Stimulated activated CD4-positive, alpha-beta T cell treated with anti-CD3 and anti-CD28 coated beads, TNF-alpha, amount 100 ng/mL, for 24 hours (primary cell): ENCODE measurements at regions not wholly inside any gene's neighbourhood (a gene's known extent, or its start where the extent isn't known, plus 50 kb on each side); places are given as distances from the start of the nearest gene placed in this dataset.

Experiments used
- DNase-seq, 3 experiments: peaks; one replicate each; pipeline ENCODE4 v3.0.0-alpha.2; 2020; ENCODE audit warnings: low read depth in 3 of 3

DNA sequence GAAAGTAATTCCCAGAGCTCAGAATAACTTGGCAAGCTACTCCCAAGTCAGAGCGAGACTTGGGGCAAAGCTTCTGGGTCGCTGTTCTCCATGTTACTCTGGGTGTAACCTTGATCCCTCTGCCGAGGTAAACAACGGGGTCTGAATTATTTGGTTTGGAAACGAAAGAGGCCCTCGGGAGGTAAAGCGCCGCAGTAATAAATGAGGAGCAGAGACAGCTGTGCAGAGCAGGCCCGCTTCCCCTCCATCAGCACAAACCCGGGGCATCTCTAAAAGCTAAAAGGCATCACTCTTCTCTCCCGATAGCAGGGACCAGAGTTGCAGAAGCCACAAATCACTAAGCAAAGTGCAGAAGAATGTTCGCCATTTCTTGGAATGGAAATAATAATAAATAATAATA is 561.5 kb downstream of the BCOR start:
- DNase-seq = no peak

DNA sequence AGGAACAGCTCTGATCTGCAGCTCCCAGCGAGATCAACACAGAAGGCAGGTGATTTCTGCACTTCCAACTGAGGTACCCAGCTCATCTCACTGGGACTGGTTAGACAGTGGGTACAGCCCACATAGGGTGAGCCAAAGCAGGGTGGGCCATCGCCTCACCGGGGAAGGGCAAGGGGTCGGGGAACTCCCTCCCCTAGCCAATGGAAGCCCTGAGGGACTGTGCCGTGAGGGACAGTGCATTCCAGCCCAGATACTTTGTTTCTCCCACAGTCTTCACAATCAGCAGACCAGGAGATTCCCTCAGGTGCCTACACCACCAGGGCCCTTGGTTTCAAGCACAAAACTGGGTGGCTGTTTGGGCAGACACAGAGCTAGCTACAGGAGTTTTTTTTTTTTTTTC is 555.9 kb downstream of the BCOR start:
- DNase-seq = no peak

DNA sequence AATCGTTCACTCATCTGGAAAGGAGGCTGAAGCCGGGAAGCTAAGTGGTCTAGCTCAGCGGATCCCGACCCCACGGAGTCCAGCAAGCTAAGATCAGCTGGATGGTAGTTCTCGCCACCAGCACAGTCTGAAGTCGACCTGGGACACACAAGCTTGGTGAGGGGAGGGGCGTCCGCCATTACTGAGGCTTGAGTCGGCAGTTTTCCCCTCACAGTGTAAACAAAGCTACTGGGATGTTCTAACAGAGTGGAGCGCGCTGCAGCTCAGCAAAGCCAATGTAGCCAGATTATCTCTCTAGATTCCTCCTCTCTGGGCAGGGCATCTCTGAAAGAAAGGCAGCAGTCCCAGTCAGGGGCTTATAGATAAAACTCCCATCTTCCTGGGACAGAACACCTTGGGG is 555.4 kb downstream of the BCOR start:
- DNase-seq = no peak

DNA sequence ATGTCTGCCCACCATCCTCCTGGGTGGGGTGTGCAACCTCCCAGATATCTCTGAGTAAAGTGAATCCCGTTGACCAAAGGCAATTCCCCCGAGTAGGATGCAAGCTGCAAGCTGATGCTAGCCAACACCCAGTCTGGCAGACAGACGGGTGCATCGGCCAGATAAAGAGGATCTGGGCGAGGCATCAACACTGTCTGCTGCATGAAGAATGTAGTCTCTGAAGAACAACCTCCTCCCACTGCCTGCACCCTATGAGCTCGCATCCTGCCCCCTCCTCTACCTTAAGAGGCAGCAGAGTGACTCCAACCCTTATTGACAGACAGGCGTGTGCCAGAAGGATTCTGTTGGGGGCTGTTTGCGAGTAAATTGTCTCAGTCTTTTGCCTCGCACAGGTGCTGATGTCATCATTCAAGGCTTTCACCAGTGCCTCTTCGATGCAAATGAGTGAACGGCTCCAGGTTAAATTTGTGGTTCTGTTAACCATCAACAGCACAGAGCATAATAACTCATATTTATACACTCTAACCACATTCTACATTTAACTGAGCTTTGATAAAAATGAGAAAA is 546.9 kb downstream of the BCOR start:
- DNase-seq = no peak

DNA sequence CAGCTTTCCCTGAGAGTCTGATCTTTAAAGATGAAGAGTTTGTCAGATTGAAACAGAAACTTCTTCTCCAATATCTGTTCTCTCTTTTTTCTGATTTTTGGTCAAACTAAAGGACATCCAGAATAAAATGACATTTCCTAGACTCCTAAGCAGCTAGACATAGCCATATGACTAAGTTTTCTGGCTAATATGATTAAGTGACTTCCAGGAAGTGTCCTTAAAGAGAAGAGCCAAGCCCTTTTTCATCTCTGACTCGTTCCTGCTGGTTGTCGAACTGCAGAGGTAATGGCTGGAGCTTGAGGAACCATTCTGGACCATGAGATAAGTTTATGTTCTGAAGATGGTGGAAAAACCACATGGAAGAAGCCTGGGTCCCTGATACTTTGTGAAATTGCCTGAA is 546.0 kb downstream of the BCOR start:
- DNase-seq = no peak

DNA sequence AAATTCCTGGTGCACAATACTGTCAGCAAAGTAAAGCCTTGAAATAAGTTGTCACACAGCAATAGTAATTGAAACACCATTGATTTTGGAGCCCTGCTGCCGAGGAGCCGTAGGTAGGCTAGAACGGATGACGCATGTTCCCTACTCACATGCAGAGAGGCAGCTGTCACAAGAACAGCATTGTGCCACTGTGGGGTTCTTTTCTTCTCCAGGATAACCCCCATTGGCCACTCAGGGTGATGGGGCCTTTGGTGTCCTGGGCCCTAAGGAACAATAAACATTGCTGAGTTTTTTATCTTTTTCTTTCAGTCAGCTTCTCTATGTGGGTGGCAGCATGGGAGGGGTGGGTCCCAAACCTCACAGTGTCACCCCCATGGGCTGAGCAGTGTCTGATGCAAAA is 542.3 kb downstream of the BCOR start:
- no peak for DNase-seq

DNA sequence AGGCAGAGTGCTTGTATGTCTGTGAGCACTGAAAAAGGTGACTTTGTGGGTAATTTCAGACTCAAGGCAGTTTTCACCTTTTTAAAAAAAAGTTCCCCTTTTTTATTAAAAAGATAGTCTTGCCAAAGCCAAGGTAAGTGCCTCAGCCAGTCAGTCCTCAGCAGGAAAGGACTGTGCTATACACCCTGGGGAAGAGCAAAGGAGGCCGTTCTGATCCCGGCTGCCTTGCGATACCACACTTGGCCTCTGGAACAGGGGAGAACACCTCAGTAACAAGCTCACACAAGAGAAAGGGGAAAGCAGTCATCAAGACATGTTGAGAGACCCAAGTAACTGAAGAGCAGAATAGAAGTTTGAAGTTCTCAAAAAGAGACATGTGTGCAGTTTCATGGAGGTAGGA is 541.7 kb downstream of the BCOR start:
- DNase-seq = no peak

DNA sequence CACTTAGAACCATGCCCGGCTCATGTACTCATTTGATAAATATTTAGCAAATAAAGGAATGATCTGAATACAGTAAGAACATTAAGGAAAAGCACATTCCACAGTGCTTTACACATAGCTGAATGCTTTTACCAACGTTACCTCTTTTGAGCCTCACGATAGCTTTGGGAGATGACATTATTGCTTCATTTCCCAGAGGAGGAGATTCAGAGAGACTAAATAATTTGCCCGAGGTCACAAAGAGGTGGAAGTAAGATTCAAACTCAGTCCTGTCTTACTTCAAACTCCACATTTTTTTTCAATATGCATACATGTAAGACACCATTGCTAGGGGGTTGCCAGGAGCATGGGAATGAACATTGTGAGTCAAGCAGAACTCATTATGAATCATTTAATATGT is 538.5 kb downstream of the BCOR start:
- DNase-seq = no peak

DNA sequence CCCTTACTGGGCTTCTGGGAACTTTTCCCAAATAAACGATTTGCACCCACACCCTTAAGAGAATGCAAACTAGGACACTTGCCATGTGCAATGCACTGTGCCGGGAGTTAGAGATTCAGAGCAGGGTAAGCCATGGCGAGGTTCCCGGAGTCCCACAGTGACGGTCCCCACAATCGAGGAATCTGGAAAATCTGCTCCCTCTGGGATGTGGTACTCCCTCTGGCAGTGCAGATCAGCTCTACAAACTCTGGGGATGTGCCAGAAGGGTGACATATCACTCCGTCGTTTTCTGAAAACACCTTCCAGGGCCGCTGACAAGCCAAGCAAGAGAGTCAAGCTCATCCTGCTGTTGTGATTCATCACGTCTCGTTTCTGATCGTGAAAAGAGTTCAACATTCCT is 537.5 kb downstream of the BCOR start:
- no peak for DNase-seq

DNA sequence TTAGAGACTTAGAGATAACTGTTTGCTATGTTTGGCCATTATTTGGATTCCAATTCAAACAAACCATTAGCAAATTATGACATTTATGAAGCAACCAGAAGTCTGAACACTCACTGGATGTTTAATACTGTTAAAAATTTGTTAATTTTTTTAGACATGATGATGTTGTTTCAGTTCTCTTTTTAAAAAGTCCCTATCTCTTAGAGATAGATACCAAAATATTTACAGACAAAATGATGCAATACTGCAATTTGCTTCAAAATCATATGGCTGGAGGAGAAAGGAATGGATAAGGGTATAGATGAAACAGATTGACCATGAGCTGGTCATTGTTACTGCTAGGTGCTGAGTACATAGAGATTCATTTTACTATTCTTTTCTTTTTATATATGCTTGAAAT is 534.6 kb downstream of the BCOR start:
- DNase-seq = no peak

DNA sequence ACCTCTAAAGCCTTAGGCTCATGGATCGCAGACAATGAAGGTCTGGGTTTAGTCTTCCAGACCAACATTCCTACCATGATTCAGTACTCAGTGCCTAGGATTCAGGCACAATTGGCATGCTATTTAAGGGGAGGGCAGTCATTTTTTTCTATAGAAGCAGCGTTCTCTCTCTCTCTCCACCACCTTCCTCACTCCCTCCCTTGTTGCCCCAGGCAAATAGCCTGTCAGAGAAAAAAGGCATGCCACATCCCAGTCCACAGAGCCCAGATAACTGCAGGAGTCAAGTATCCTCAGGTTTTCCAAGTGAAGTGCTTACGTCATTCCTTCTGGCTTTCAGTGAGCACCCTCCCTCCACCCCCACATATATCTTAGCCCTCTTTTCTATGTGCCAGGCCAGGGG is 533.0 kb downstream of the BCOR start:
- DNase-seq = no peak

DNA sequence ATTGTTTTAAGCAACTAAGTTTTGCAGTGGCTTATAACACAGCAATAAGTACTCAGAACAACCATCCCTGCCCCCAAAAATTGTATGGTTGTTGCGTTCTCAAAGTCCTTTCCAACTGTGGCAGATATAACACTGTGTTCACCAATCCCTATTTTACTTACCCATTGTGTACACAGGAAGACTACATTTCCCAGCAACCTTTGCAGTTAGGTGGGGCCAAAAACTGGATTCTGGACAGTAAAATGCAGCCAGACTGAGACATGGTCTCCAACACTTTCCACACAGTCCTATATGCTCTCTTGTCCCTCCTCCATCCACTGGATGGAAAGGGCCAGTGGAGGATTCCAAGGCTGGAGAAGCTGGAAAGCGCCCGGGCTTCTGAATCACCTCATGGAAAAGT is 523.6 kb downstream of the BCOR start:
- DNase-seq = no peak

DNA sequence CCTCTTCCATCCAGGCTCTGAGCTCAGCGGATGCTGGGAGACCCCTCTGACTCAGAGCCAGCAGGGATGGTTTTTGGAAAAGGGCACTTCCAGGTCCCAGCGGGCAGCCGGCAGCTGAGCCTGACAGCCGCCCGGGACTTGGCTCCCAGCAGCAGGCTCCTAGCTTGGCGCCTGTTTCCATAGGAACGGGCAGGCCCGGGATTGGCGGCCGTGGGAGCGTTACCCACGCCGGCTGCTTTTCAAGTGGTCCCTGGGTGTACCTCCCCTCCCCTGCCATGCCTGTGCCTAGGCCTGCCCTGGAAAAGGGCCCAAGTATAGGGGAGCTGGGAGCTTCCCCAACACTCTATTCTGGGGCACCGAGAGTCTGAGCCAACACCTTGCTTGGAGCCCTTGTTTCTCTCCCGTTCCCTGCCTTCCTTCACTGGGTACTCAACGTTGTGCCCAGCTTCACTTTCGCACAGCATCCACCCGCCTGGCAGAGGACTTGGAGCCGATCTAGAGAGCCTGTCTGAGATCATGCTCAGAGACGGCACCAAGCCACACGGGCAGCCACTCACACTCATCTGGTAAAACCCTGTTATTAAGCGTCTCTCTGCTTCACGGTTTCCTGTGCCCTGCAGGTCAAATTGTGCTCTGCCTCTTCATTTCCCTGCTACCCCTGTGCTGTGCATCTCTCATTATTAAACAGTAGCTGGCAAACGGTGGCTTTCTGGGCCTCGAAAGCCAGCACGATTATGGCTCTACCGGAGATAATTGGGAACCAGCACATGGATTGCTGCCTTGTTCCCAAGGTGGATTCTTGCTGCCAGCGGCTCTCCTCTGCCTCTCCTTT is 521.5 kb downstream of the BCOR start:
- no peak for DNase-seq

DNA sequence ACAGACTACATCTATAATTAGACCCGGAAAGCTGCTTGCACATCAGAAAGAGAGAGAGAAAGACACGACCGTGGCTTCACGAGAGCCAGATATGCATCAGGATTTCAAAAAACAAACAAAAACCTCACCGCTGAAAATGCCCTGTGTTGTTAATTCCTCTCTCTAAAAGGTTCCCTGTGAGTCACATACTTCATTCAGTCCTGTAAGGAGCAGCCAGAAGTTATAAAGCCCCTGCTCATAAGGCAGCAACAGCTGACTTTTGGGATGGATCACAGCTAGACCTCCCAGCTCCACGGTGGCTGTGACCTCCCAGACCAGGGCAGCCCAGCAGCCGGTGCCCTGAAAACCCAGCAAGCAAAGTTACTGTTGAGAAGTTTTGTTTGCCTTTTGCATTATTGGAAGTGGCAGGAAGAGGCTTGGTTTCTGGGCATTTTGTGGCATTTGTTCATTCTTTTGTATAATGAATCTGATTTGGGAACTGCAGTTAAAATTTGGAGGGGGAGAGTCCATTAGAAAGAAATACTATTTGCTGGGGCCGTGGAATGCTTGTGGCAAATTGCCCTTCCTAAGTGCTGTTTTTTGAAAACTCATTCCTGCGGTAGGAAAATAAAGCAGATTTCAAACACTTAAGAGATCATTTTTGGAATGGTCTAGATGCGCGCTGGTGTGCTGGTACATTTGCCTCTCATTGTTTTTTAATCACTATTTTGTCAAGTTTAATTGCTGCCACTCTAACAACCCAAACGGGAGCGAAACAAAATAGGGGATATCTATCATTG is 520.4 kb downstream of the BCOR start:
- DNase-seq = no peak

DNA sequence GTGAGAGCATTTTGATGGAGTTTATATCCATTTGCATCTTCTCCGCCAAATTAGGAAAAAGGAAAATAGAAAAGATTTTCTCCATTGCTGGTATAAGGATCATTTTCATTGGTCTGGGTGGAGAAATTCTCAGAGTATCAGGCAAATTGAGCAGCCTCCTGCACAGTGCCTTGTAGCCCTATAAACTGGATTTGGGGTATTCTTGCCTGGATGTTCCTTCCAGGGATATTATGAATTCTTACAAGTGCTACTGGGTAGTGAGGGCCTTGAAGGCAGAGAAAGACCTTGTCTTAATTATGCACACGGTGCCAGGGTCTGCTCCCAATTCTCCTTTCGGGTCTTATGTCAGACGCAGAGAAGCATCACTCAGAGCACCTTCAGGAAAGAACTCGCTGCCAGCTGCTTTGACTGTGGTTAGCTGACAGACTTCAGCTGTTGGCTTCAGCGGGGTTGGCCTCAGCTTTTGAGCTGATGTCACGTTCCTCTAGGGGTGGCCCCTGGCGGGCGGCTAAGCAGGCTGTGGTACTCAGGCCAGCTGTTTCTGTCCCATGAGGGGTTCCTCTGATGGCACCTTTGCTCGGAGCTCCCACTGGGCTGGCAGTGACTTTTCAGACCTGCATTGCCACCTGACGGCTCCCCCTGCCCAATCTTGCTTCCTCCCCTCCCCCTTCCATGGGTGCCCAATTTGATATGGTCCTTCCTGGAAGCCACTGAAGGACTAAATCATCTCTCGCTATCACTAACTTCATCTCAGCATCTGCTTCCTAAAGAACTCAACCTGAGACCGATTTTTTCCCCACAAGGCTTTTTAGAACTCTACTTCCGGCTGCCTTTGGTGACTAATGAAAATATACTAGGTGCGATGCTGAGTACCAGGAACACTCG is 519.5 kb downstream of the BCOR start:
- DNase-seq = peak; percentile 31 to 62 (median 31)

DNA sequence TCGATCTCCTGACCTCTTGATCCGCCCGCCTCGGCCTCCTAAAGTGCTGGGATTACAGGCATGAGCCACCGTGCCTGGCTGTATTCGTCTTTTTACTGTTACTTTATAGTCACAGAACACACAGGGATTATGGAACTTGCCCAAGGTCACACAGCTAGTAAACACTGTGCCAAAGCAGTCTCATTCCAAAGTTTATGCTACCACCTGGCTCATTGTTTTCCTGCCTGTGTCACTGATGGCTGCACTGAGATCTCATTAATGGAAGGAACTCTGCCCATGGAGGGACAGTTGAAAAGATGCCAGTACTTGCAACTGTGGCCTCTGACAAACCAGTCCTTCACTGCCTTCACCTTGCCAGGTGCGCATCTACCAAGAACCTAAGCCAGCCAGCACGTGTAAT is 517.7 kb downstream of the BCOR start:
- no peak for DNase-seq

DNA sequence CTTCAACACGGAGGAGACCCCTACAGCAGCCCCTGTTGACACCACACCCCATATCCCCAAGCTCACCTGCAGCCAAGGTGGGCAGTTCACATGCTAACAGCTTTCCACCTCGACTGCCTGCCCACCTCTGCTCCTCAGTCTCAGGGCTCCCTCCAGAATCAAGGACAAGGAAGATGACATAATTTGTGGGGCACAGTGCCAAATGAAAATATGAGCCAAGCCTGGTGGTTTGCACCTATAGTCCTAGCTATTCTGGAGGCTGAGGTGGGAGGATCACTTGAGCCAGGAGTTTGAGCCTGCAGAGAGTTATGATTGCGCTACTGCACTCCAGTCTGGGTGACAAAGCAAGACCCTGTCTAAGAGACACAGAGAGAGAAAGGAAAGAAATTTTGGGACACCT is 516.3 kb downstream of the BCOR start:
- DNase-seq = no peak

DNA sequence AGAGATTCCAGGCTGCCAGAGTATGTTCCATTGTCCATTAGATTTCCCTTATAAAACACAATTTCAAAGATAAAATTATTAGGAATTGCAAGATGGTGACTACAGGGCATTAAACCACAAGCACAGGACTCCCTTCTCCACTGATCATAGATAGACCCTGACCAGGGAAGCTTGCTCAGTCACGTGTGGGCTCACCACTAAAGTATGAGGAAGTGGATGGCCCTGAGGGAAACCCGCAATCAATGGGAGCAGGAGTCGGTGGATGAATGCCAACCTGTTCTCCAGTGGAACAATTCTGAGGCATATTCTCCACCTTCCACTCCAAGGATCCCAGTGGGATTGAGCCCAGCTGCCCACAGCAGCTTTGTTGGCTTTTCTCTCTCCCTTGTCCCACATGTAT is 515.7 kb downstream of the BCOR start:
- no peak for DNase-seq

DNA sequence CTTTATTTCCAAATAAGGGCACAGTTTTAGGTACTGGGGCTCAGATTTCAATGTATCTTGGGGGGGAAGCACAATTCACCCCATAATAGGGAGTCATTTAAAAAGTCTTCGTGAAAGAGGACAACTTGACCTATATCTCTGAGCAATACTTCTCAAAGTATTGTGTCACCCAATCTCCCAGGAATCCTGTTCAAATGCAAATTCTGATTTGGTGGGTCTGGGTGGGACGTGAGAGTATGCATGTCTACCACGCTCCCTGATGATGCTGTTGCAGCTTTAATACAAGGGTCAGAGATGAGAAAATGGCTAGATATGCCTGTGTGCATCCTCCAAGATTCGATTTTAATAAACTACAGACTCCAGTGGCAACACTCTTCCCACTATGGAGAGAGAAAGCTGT is 514.8 kb downstream of the BCOR start:
- DNase-seq = no peak

DNA sequence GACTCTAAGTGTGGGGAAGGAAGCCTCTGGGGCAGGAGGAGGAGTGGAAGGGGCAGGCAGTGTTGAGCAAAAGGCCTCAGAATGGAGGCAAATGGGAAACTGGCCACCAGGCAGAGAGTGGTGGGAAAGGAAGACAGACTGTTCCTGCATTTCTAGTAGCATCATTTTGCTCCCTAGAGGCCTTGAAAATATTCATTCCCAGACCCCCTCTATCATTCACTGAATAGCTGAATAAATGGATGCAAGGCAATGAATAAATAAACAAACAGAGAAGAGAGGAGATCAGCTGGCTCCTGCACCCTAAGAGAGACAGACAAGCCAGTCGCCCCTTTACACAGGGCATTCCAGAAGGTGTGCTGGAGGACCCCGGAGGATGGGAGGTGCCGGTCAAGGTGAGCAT is 511.9 kb downstream of the BCOR start:
- DNase-seq = no peak

DNA sequence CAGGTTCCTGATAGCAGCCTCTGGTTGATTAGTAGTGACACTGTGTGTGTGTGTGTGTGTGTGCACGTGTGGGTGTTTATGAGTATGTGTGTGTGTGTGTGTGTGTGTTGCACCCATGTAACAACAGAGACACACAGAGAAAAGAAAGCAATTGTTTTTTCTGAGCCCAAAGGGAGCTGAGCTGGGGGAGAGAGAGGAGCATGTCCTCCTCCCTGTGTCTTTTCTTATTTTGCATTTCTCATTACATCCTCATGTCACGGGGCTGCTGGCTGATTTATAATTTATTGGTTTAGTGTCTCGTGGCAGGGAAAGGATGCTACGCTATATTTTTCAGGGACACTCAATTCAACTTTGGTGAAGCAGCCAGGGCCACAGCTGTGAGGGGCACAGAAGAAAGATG is 511.4 kb downstream of the BCOR start:
- DNase-seq = no peak

DNA sequence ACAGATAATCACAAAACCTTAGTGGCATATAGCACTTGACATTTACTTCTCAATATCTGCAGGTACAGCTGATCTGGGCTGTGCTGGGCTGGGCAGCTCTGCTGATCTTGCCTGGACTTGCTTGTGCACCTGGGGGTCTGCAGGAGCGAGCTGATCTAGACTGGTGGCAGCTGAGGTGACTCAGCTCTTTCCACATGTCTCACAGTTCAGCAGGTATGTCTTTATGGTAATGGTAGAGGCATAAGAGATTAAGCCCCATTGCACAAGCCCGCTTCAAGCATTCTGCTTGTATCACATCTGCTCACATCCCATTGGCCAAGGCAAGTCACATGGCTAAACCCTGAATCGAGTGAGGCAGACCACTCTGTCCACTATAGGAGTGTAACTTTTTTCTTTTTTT is 506.7 kb downstream of the BCOR start:
- DNase-seq = no peak
